ELF-1 (cell line): ENCODE measurements at regions not wholly inside any gene's neighbourhood (a gene's known extent, or its start where the extent isn't known, plus 50 kb on each side); places are given as distances from the start of the nearest gene placed in this dataset.
A peak's percentile ranks its signal among the peaks of the same experiment; 100 is the strongest.

Experiments
- DNase-seq: peaks from one replicate; pipeline ENCODE4 v3.0.0-alpha.2; 2016; ENCODE audit warnings: low read depth, low spot score

GRCh38 chr19:29292562-29292961, 79.6 kb upstream of the UQCRFS1 start:
- no peak for DNase-seq

DNA sequence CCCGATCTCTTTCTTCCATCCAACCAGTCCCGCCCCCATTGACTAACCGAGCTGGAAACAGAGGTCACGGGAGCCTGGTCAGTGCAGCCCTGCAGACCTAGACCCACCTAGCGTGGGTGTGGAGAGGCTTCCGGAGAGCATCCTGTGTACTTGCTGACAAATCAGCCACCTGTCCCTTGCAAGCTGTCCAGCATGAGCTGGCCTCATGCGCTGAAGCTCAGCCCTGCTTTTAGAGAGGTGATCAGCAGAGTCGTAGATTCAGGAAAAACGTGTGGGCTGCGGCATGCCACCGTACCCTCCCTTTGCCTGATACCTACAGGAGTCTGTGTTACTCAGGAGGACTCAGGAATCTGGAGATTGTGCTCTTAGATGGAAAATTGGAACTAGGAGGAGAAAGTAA, 80.3 kb upstream of the UQCRFS1 start:
- no peak for DNase-seq

- DNase-seq, result no peak
Observed at GRCh38 chr19:29293736-29294342, 80.9 kb upstream of the UQCRFS1 start.

DNA sequence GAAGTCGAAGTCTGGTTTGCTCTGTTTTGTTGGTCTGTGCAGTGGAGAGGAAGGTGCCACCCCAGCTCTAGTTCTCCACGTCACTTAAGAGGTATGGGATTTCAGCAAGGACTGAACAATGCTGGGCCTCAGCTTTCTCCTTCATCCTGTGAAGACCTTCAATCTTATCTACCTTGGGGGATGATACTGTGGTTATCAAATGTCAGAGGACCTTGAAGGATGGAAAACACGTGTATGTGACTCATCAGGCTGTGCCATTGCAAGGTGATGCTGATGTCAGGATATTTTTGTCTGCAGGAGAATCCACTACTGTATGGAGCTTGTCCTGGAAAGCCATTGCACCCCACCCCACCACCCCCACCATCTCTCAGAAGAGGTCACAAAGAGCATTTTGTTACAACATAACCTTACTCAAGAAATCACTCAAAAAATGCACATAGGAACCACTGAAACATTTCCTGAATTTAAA, 81.4 kb upstream of the UQCRFS1 start:
- no peak for DNase-seq

- no peak for DNase-seq
Observed at GRCh38 chr19:29295285-29295684, 82.3 kb upstream of the UQCRFS1 start.

GRCh38 chr19:29297381-29297780, 84.4 kb upstream of the UQCRFS1 start:
- DNase-seq, result no peak

- DNase-seq, result no peak
Observed at GRCh38 chr19:29299416-29300380, 86.7 kb upstream of the UQCRFS1 start.

DNA sequence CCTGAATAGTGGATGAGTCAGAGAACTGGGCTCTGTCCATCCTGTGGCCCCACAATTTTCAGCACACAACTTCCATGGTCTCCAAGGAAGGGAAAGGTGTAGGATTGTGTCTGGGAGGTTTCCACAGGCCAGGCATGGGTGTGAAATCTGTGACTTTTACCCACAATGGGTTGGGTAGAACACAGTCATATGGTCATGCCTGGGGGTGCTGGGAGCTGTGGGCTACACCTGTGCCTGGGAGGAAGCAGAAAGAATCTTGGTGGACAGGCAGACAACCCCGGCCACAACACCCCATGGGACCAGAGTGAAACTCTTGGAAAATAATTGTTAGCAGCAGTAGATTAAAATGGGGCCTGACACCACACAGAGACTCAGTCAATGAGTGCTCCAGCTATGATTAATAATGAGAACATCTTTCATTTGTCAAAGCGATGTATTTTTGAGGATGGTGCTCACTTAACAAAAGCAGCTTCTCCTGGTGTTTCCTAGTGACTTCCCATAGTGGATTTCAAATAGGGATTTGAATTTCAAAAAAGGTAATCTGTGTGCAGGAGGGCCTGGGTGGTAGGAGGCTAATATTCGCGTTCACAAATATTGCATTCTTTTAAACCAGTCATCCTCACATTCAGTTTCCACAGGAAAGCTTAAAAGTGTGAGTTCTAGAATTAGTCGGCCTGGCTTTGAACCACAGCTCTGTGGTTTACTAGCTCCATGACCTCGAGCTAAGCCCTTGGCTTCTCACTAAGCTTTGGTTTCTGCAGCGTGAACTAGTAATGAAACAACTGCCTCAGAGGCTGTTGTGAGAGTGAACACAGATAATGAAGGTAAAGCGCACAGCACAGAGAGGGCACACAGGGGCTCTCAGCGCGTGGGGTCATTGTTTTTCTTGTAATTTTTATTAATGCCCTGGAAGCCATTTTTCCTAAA, 89.3 kb upstream of the UQCRFS1 start:
- no peak for DNase-seq

GRCh38 chr19:29303069-29303718, 90.2 kb upstream of the UQCRFS1 start:
- DNase-seq, result no peak

GRCh38 chr19:29303719-29304090, 90.8 kb upstream of the UQCRFS1 start:
- no peak for DNase-seq

DNA sequence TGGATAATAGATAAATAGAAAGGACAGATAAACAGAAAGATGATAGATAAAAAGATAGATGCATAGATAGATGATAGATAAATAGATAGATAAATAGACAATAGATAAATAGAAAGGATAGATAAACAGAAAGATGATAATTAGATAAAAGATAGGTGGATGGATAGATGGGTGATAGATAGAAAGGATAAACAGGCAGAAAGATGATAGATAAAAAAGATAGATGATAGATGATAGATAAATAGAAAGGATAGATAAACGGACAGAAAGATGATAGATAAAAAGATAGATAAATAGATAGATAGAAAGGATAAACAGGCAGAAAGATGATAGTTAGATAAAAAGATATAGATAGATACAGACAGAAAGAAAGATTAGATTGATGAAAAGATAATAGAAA, 92.3 kb upstream of the UQCRFS1 start:
- DNase-seq, result no peak

DNA sequence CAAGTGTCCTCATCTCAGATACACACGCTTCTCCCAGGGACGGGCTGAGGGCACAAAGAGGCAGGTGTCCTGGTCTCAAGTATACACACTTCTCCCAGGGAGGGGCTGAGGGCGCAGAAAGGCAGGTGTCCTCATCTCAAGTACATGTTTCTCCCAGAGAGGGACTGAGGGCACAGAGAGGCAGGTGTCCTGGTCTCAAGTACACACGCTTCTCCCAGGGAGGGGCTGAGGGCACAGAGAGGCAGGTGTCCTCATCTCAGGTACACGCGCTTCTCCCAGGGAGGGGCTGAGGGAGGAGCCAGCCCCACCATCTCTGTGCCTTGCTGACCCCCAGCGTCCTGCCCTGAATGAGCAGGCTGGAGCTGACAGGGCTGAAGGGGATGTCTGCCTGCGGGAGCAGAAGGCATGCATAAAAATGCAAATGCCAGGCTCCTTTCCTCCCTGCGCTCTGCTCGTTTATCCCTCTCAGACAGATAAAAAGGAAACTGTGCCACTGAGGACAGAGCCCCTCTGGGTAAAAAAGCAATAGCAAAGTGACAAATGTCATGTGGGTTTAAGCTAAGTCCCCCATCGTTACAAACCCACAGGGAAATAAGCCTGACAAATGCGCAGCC, 96.1 kb upstream of the UQCRFS1 start:
- DNase-seq, result peak; percentile 55

GRCh38 chr19:29309637-29310036, 96.7 kb upstream of the UQCRFS1 start:
- no peak for DNase-seq

GRCh38 chr19:29311191-29311790, 98.3 kb upstream of the UQCRFS1 start:
- peak; percentile 62 for DNase-seq

DNA sequence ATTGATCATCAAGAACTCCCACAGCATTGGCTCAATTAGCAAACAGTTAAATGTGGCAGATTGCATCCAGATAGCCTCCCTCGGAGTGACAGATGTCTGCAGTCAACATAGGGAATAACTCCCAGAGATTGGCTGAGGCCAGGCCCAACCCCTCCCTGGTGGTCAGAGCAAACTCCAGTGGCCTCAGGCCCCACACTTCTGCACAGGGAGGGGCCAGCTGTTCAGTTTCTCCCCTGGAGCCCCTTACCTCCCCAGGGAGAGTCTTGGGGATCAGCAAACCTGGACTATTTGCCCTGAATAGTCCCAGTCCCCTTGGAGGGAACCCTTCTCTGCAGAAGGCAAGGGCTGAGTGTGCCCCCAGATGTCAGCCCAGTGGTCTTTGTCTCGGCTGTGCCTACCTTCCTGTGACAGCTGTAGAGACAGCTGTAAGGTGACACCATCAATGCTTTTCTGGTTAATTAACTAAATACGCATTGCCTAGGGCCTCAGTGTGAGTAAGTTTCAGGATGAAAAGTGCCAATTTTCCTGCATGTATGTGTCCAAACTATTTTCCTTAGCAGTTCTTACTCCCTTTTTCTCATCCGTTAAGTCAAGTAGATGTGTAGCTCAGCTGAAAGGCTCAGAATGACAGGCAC, 102.7 kb upstream of the UQCRFS1 start:
- peak; percentile 38 for DNase-seq

DNA sequence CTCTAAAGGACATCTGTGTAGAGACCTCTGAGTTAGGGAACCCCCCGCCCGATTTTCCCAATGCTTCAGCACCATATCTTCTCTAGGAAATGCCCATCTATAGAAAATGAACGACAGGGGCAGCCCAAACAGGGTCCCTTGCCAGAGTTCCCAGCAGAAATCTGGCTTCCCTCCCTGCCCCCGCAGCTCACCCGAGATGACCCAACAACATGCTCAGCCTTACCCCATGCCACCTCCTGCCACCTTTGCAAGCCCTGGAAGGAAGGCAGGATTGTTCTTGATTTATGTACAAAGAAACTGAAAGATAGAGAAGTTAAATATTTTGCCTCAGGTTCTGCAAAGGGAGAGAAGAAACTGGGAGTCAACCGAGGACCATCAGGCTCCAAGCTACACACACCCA, 105.6 kb upstream of the UQCRFS1 start:
- DNase-seq, result no peak

DNA sequence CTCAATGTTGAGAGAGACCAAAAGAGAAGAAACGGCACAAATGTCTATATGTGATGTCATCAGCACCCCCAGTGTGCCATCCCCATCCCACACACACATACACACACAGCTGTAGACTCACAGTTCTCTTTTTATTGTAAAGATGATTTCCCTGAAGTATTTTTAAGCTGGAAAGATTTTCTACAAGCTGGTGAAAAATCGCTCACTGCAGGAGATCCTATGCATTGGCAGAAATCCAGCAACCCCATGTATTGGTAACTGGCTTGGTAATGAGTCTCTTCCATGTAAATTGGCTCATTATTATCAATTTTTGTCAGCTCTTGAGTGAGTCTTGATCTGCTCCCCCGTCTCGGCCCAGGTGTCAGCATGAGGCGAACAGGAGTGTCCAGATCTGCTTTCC, 107.1 kb upstream of the UQCRFS1 start:
- no peak for DNase-seq

DNA sequence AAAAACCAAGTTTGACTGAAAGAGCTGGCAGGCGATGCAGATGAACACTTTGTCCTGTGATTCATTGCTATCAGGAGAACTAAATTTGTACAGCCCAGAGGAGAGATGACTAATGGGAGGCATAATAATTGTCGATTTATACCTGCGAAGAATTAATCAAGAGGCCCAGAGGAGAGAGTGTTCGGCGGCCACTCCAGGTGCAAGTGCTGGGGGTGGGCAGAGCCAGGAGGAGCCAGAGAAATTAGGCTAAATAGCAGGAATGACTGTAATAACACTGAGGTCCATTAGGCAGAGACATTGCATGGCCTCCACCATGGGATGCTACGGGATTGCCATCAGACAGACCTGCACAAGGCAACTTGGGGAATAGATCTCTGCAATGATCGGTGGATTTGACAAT, 107.7 kb upstream of the UQCRFS1 start:
- DNase-seq, result no peak

DNA sequence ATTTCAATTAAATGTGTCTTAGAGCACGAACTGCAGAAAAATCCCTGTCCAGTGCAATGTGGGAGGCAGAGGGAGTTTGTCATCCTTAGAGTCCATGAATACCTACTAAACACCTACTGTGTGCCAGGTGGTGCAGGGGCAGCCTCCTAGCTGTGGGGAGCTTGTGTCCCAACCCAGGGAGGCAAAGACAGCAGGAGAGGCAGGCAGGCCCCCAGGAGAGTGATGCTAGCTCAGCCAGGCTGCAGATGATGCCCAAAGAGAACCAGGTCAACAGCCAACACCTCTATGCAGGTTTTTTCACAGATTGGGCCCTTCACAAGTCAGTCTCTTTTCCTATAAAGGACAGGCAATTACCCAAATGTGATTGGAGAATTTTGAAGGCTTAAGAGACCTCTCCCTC, 108.2 kb upstream of the UQCRFS1 start:
- DNase-seq, result no peak

- DNase-seq, result peak; percentile 25
Observed at GRCh38 chr19:29323021-29323430, 110.1 kb upstream of the UQCRFS1 start.
